Thyroid gland (tissue), 4 donors: ENCODE measurements at regions not wholly inside any gene's neighbourhood (a gene's known extent, or its start where the extent isn't known, plus 50 kb on each side); places are given as distances from the start of the nearest gene placed in this dataset.
A peak's percentile ranks its signal among the peaks of the same experiment; 100 is the strongest.

Experiments used
- DNase-seq, 2 donors: peaks; one replicate each; pipeline ENCODE4 v3.0.0-alpha.2; 2019
- H3K27ac ChIP-seq, 3 donors: fragments of 200-600 bp; sonication (generic); 1 replicate in 2 of 3; 2 replicates in 1 of 3; pipeline ENCODE4 v1.5.1; 2016 to 2019; ENCODE audit warnings: mild to moderate bottlenecking in 1 of 3, moderate library complexity in 1 of 3
- H3K27me3 ChIP-seq: fragments of 200-600 bp; sonication (generic); one replicate; pipeline ENCODE4 v1.5.1; 2019
- H3K36me3 ChIP-seq, 2 donors: fragments of 200-600 bp; sonication (generic); one replicate each; pipeline ENCODE4 v1.5.1; 2016 to 2019
- H3K4me1 ChIP-seq, 2 donors: fragments of 200-600 bp; sonication (generic); one replicate each; pipeline ENCODE4 v1.5.1; 2017 to 2019
- H3K4me3 ChIP-seq, 3 donors: fragments of 200-600 bp; sonication (generic); replicated peaks in 1 of 3; 1 replicate in 2 of 3; 2 replicates in 1 of 3; pipeline ENCODE4 v1.5.1; 2016; ENCODE audit warnings: mild to moderate bottlenecking in 1 of 3
- H3K9me3 ChIP-seq: fragments of 200-600 bp; sonication (generic); one replicate; pipeline ENCODE4 v1.5.1; 2017
- CTCF ChIP-seq, 6 experiments: fragments of 200-600 bp in 3 of 6; fragments of 450-650 bp in 3 of 6; sonication (generic) in 3 of 6; IDR thresholded peaks; one replicate each; pipeline ENCODE4 v1.5.1; 2016 to 2019; ENCODE audit warnings: antibody characterized with exemption in 6 of 6, mild to moderate bottlenecking in 2 of 6, inconsistent platforms in 1 of 6, moderate library complexity in 1 of 6
- POLR2A ChIP-seq, 2 donors: fragments of 450-650 bp; IDR thresholded peaks; one replicate each; pipeline ENCODE4 v1.6.1; 2017; ENCODE audit warnings: antibody characterized with exemption in 2 of 2, mild to moderate bottlenecking in 2 of 2, moderate library complexity in 1 of 2
- WGBS, 2 donors: methylation state at CpG; one replicate each; pipeline ENCODE4 v1.1.5; 2017; 5-methylcytosine and 5-hydroxymethylcytosine counted together
- intact Hi-C: fragments of 100-400 bp; cut with DNase I; formaldehyde crosslinking; loops from one replicate; pipeline ENCODE4 v1.15.1; 2023

- DNase-seq: no peak
- Histone ChIP-seq H3K4me3 (no peak overlapping the region), H3K27me3 (no peaks in the 10 kb centered on the region), H3K36me3 (no peaks in the 10 kb centered on the region), H3K4me1 (no peaks in the 10 kb centered on the region), H3K9me3 (no peaks in the 10 kb centered on the region), H3K27ac (no peak overlapping the region)
- TF ChIP-seq POLR2A (IDR thresholded peaks at IDR 0.05) (no peak), CTCF (IDR thresholded peaks at IDR 0.05) (no peak)
- intact Hi-C loops: no loop called here
- WGBS, 2 donors: 28 to 30% methylated on average over 25 to 40 of the region's 45 CpGs
Observed at GRCh38 chr11:116500026-116500946, 272.5 kb downstream of the BUD13 start.

GRCh38 chr11:116499396-116500003 lies 273.3 kb downstream of the BUD13 start:
- Histone ChIP-seq H3K36me3 (no peaks in the 10 kb centered on the region), H3K4me3 (no peak overlapping the region), H3K27me3 (no peaks in the 10 kb centered on the region), H3K9me3 (no peaks in the 10 kb centered on the region), H3K27ac (no peak overlapping the region), H3K4me1 (no peaks in the 10 kb centered on the region)
- intact Hi-C loops: no loop called here
- peak in 3 of 6 experiments; percentile 28 to 52 (median 44) for TF ChIP-seq CTCF (IDR thresholded peaks at IDR 0.05)
- TF ChIP-seq POLR2A (IDR thresholded peaks at IDR 0.05): no peak
- peak; percentile 58 to 75 for DNase-seq
- 18 to 22% methylated on average over 17 of the region's 17 CpGs for WGBS, 2 donors

- no peaks in the 10 kb centered on the region for H3K36me3 ChIP-seq
- WGBS, 2 donors: 83 to 92% methylated on average over 5 to 6 of the region's 6 CpGs
- TF ChIP-seq POLR2A (IDR thresholded peaks at IDR 0.05): no peak
- TF ChIP-seq CTCF (IDR thresholded peaks at IDR 0.05): no peak
- DNase-seq: no peak
- H3K27me3 ChIP-seq: no peaks in the 10 kb centered on the region
- no peaks in the 10 kb centered on the region for H3K4me1 ChIP-seq
- intact Hi-C loops: no loop called here
- no peak overlapping the region for H3K4me3 ChIP-seq
- no peak overlapping the region for H3K27ac ChIP-seq
- no peaks in the 10 kb centered on the region for H3K9me3 ChIP-seq
Observed at GRCh38 chr11:116498161-116498560, 274.6 kb downstream of the BUD13 start.

GRCh38 chr11:116492600-116492999 lies 280.2 kb downstream of the BUD13 start:
- Histone ChIP-seq H3K4me1 (no peaks in the 10 kb centered on the region), H3K27me3 (no peaks in the 10 kb centered on the region), H3K36me3 (no peaks in the 10 kb centered on the region), H3K9me3 (no peaks in the 10 kb centered on the region), H3K4me3 (no peak overlapping the region), H3K27ac (no peak overlapping the region)
- TF ChIP-seq CTCF (IDR thresholded peaks at IDR 0.05) (no peak), POLR2A (IDR thresholded peaks at IDR 0.05) (no peak)
- intact Hi-C loops: no loop called here
- no peak for DNase-seq
- WGBS, 2 donors: 73 to 76% methylated on average over 3 of the region's 3 CpGs

GRCh38 chr11:116488836-116489389 lies 283.9 kb downstream of the BUD13 start:
- 66 to 70% methylated on average over 11 of the region's 11 CpGs for WGBS, 2 donors
- no peak for TF ChIP-seq POLR2A (IDR thresholded peaks at IDR 0.05)
- TF ChIP-seq CTCF (IDR thresholded peaks at IDR 0.05): no peak
- Histone ChIP-seq H3K27me3 (no peaks in the 10 kb centered on the region), H3K27ac (no peak overlapping the region), H3K9me3 (no peaks in the 10 kb centered on the region), H3K4me1 (no peaks in the 10 kb centered on the region), H3K4me3 (no peak overlapping the region), H3K36me3 (no peaks in the 10 kb centered on the region)
- intact Hi-C loops: no loop called here
- DNase-seq: no peak
